Gastrocnemius medialis (tissue), 4 donors: ENCODE measurements at regions not wholly inside any gene's neighbourhood (a gene's known extent, or its start where the extent isn't known, plus 50 kb on each side); places are given as distances from the start of the nearest gene placed in this dataset.

ENCODE experiments used
- CTCF ChIP-seq, 5 experiments: fragments of 450-650 bp in 3 of 5; fragments of 200-600 bp in 2 of 5; sonication (generic) in 2 of 5; IDR thresholded peaks in 4 of 5; conservative IDR thresholded peaks in 1 of 5; 1 replicate in 4 of 5; 2 replicates in 1 of 5; pipeline ENCODE4 v1.5.1; 2016 to 2019; ENCODE audit warnings: antibody characterized with exemption in 5 of 5, mild to moderate bottlenecking in 3 of 5, moderate library complexity in 3 of 5
- POLR2A ChIP-seq, 2 donors: fragments of 450-650 bp; IDR thresholded peaks; one replicate each; pipeline ENCODE4 v1.6.1; 2017; ENCODE audit warnings: antibody characterized with exemption in 2 of 2, mild to moderate bottlenecking in 2 of 2, moderate library complexity in 2 of 2

DNA sequence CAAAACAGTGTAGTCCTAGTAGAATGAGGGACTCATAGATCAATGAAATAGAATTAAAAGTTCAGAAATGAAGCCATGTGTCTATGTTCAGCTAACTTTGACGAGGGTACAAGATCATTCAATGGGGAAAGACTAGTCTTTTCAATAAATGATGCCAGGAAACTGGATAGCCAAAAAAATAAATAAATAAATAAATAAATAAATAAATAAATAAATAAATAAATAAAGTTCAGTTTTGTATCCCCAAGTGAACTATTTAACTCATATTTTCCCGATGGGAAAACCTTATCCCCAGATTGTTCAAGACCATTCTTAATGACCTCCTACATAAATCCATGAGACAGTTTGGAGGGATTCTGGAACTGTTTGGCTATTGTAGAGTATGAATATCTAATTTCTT lies 277.1 kb upstream of the EYS start:
- TF ChIP-seq CTCF (IDR thresholded peaks at IDR 0.05 in 4 of 5, conservative IDR thresholded peaks at IDR 0.05 in 1 of 5) (no peak), POLR2A (IDR thresholded peaks at IDR 0.05) (no peak)
